Stimulated activated naive CD8-positive, alpha-beta T cell treated with anti-CD3 and anti-CD28 coated beads, Interleukin-15, Interleukin-2, amounts not matched to agents 100 U/mL and 50 U/mL, for 24 hours (primary cell): ENCODE measurements at regions not wholly inside any gene's neighbourhood (a gene's known extent, or its start where the extent isn't known, plus 50 kb on each side); places are given as distances from the start of the nearest gene placed in this dataset.

Source experiments
- ATAC-seq: fragments of 150-1000 bp; cut with Tn5 transposase; one replicate; pipeline ENCODE4 v1.10.0; 2021
- DNase-seq: peaks from one replicate; pipeline ENCODE4 v3.0.0; 2021

GRCh38 chr5:115686738-115687074 lies 60.9 kb upstream of the TMED7 start:
- ATAC-seq (no peak), DNase-seq (no peak)

DNA sequence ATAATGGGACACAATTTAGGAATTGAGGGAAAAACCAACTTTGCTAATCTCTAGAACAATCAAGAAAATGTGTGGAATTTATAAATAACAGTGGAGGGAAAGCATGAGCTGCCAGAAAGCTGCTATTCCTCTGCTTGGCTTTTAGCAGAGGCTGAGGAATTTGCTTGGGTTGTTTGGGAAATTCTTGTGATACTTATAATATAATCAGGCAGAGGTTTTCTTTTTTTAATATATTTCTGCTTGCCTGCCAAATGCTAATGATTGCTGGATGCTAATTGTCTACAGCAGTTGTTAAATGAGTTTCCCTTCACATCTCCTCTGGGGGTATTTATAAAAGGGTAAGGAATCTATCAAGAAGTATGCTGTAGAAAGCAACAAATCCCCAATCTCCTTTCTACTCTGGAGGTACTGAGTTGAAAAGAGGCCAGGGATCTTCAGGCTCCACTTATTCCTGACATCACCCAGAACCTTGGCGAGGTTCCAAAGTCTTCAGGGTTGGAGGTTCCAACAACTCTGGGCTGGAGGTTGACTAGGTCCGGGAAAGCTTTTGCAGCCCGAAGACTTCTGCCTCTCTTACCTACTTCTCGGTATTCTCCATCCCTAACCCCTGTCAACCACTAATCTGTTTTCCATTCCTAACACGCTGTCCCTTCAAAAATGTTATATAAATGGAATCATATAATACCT lies 60.4 kb upstream of the TMED7 start:
- no peak for ATAC-seq
- no peak for DNase-seq

- ATAC-seq (no peak), DNase-seq (no peak)
Observed at GRCh38 chr5:115685490-115685889, 59.7 kb upstream of the TMED7 start.

DNA sequence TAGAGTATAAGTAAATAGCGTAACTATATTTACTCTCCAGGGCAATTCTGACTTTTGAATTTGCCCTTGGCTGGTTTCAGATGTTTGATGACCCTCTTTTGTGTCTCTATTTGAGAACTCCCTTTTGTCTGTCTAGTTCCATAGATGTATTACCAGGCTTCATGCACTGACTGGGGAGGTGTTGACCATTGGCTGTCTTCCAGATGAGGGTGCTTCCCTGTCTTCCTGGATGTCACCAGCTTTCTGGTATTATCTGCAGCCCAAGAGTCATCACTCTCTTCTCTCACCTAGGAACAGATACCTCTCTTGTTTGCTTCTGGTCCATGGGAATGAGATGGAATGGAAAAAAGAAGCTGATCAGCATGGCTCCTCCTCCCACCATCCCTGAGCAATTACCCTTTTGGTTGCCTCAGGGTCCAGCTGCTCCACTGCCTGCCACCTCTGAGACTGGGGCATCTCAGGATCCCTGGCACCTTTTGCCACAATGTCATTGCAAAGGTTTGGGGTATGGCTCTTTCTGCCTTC lies 58.7 kb upstream of the TMED7 start:
- no peak for ATAC-seq

GRCh38 chr5:115683081-115683480 lies 57.2 kb upstream of the TMED7 start:
- DNase-seq: no peak
- no peak for ATAC-seq

More for the DNA sequence above, 58.7 kb upstream of the TMED7 start:
- no peak for DNase-seq
